Esophagus (tissue), 2 donors: ENCODE measurements at regions not wholly inside any gene's neighbourhood (a gene's known extent, or its start where the extent isn't known, plus 50 kb on each side); places are given as distances from the start of the nearest gene placed in this dataset.

ENCODE experiments used
- H3K27ac ChIP-seq, 2 donors: one replicate each; pipeline ENCODE4 v1.5.1; 2013; ENCODE audit warnings: low read depth in 2 of 2, mild to moderate bottlenecking in 2 of 2, inconsistent platforms in 1 of 2, low read length in 1 of 2, moderate library complexity in 1 of 2
- H3K27me3 ChIP-seq, 2 donors: one replicate each; pipeline ENCODE4 v1.6.1; 2013; ENCODE audit warnings: low read length in 2 of 2, control low read depth in 1 of 2, mild to moderate bottlenecking in 1 of 2; ENCODE audit not compliant: insufficient read depth in 2 of 2, control insufficient read depth in 1 of 2
- H3K36me3 ChIP-seq, 2 donors: one replicate each; pipeline ENCODE4 v1.6.1; 2013; ENCODE audit warnings: low read length in 1 of 2; ENCODE audit not compliant: control insufficient read depth in 2 of 2, insufficient read depth in 2 of 2
- H3K4me1 ChIP-seq, 2 donors: one replicate each; pipeline ENCODE4 v1.6.1; 2013; ENCODE audit warnings: low read length in 1 of 2; ENCODE audit not compliant: control insufficient read depth in 2 of 2, insufficient read depth in 2 of 2
- H3K4me3 ChIP-seq, 2 donors: one replicate each; pipeline ENCODE4 v1.5.1; 2013; ENCODE audit warnings: low read length in 2 of 2, mild to moderate bottlenecking in 2 of 2, low read depth in 1 of 2, moderate library complexity in 1 of 2
- H3K9me3 ChIP-seq, 2 donors: one replicate each; pipeline ENCODE4 v1.6.1; 2013; ENCODE audit warnings: mild to moderate bottlenecking in 2 of 2, low read depth in 1 of 2, low read length in 1 of 2, moderate library complexity in 1 of 2; ENCODE audit not compliant: control insufficient read depth in 2 of 2, insufficient read depth in 1 of 2
- WGBS, 2 donors: extraction: QIAGEN DNeasy Blood & Tissue Kit; methylation state at CpG; one replicate each; pipeline ENCODE4 v1.1.7; 2013; 5-methylcytosine and 5-hydroxymethylcytosine counted together
- donor health status: healthy with polysubstance abuse.
- donor health status: Bipolar disorder and iron deficiency.

GRCh38 chr22:22038178-22038880 lies 55.7 kb upstream of the TOP3B start:
- 88 to 100% methylated on average over 1 of the region's 1 CpG for WGBS, 2 donors
- Histone ChIP-seq H3K4me3 (no peak overlapping the region), H3K27me3 (no peaks in the 10 kb centered on the region), H3K4me1 (no peaks in the 10 kb centered on the region), H3K27ac (no peak overlapping the region), H3K36me3 (no peaks in the 10 kb centered on the region), H3K9me3 (no peaks in the 10 kb centered on the region)

- no peaks in the 10 kb centered on the region for H3K9me3 ChIP-seq
- H3K4me3 ChIP-seq: no peak overlapping the region
- no peak overlapping the region for H3K27ac ChIP-seq
- WGBS, 2 donors: 50 to 77% methylated on average over 1 of the region's 1 CpG
- no peaks in the 10 kb centered on the region for H3K36me3 ChIP-seq
- H3K27me3 ChIP-seq: no peaks in the 10 kb centered on the region
- no peaks in the 10 kb centered on the region for H3K4me1 ChIP-seq
These were observed 55.2 kb upstream of the TOP3B start for GRCh38 chr22:22037740-22038139.

GRCh38 chr22:22037229-22037628 lies 54.6 kb upstream of the TOP3B start:
- H3K4me3 ChIP-seq: no peak overlapping the region
- no peaks in the 10 kb centered on the region for H3K36me3 ChIP-seq
- H3K9me3 ChIP-seq: no peaks in the 10 kb centered on the region
- no peak overlapping the region for H3K27ac ChIP-seq
- H3K4me1 ChIP-seq: no peaks in the 10 kb centered on the region
- H3K27me3 ChIP-seq: no peaks in the 10 kb centered on the region

- H3K36me3 ChIP-seq: no peaks in the 10 kb centered on the region
- no peaks in the 10 kb centered on the region for H3K4me1 ChIP-seq
- 95 to 97% methylated on average over 3 of the region's 3 CpGs for WGBS, 2 donors
- no peak overlapping the region for H3K27ac ChIP-seq
- no peaks in the 10 kb centered on the region for H3K27me3 ChIP-seq
- no peaks in the 10 kb centered on the region for H3K9me3 ChIP-seq
- no peak overlapping the region for H3K4me3 ChIP-seq
These were observed 54.0 kb upstream of the TOP3B start for GRCh38 chr22:22036588-22036987.

GRCh38 chr22:22035771-22036314 lies 53.3 kb upstream of the TOP3B start:
- Histone ChIP-seq H3K9me3 (no peaks in the 10 kb centered on the region), H3K36me3 (no peaks in the 10 kb centered on the region), H3K4me1 (no peaks in the 10 kb centered on the region), H3K27me3 (no peaks in the 10 kb centered on the region), H3K27ac (no peak overlapping the region), H3K4me3 (no peak overlapping the region)
- WGBS, 2 donors: 78 to 83% methylated on average over 4 of the region's 4 CpGs

GRCh38 chr22:22035203-22035602 lies 52.6 kb upstream of the TOP3B start:
- H3K36me3 ChIP-seq: no peaks in the 10 kb centered on the region
- no peaks in the 10 kb centered on the region for H3K27me3 ChIP-seq
- H3K4me1 ChIP-seq: no peaks in the 10 kb centered on the region
- H3K4me3 ChIP-seq: no peak overlapping the region
- no peaks in the 10 kb centered on the region for H3K9me3 ChIP-seq
- H3K27ac ChIP-seq: no peak overlapping the region

- Histone ChIP-seq H3K36me3 (no peaks in the 10 kb centered on the region), H3K27ac (no peak overlapping the region), H3K27me3 (no peaks in the 10 kb centered on the region), H3K9me3 (no peaks in the 10 kb centered on the region), H3K4me3 (no peak overlapping the region), H3K4me1 (no peaks in the 10 kb centered on the region)
- 67 to 78% methylated on average over 3 of the region's 3 CpGs for WGBS, 2 donors
These were observed 52.0 kb upstream of the TOP3B start for GRCh38 chr22:22034469-22035132.

- 69 to 78% methylated on average over 5 of the region's 5 CpGs for WGBS, 2 donors
- Histone ChIP-seq H3K4me3 (no peak overlapping the region), H3K27ac (no peak overlapping the region), H3K4me1 (no peaks in the 10 kb centered on the region), H3K36me3 (no peaks in the 10 kb centered on the region), H3K27me3 (no peaks in the 10 kb centered on the region), H3K9me3 (no peaks in the 10 kb centered on the region)
These were observed 51.3 kb upstream of the TOP3B start for GRCh38 chr22:22033803-22034468.

- Histone ChIP-seq H3K9me3 (no peaks in the 10 kb centered on the region), H3K4me3 (no peak overlapping the region), H3K27ac (no peak overlapping the region), H3K27me3 (no peaks in the 10 kb centered on the region), H3K36me3 (no peaks in the 10 kb centered on the region), H3K4me1 (no peaks in the 10 kb centered on the region)
- WGBS, 2 donors: 83 to 86% methylated on average over 7 of the region's 7 CpGs
These were observed 50.6 kb upstream of the TOP3B start for GRCh38 chr22:22032906-22033802.
